B cell (primary cell): ENCODE measurements at regions not wholly inside any gene's neighbourhood (a gene's known extent, or its start where the extent isn't known, plus 50 kb on each side); places are given as distances from the start of the nearest gene placed in this dataset.

Source experiments
- ATAC-seq: fragments of 200-7000 bp; cut with Tn5 transposase; one replicate; pipeline ENCODE4 v1.10.0; 2021; ENCODE audit warnings: low read depth, mild to moderate bottlenecking, moderate number of reproducible peaks, moderate library complexity
- CTCF ChIA-PET: fragments of 350-600 bp; sonication (Branson Sonifier 250); formaldehyde crosslinking; loops from one replicate; lab custom pipeline; 2021; ENCODE audit warnings: antibody characterized with exemption, inconsistent platforms; lab: Charles Lee
- POLR2A ChIA-PET: fragments of 350-600 bp; sonication (Branson Sonifier 250); formaldehyde crosslinking; loops from one replicate; lab custom pipeline; 2021; ENCODE audit warnings: antibody characterized with exemption; lab: Charles Lee
- DNase-seq: peaks from one replicate; pipeline ENCODE4 v3.0.0; 2013
- H2AFZ ChIP-seq: 2 replicates; pipeline ENCODE4 v1.6.1; 2012; ENCODE audit warnings: mild to moderate bottlenecking, low read depth, low read length; ENCODE audit not compliant: insufficient read depth, poor library complexity, severe bottlenecking
- H3K27ac ChIP-seq, 2 donors: 1 replicate in 1 of 2; 2 replicates in 1 of 2; pipeline ENCODE4 v1.5.1; 2012 to 2013; ENCODE audit warnings: low read length in 2 of 2, mild to moderate bottlenecking in 2 of 2, moderate library complexity in 1 of 2
- H3K27me3 ChIP-seq, 4 experiments: fragments of 200-600 bp in 1 of 4; sonication (generic) in 1 of 4; replicated peaks in 1 of 4; 1 replicate in 2 of 4; 2 replicates in 2 of 4; pipeline versions ENCODE4 v1.6.1 to v1.7.0; 2013 to 2016; ENCODE audit warnings: low read length in 3 of 4, mild to moderate bottlenecking in 2 of 4, mixed read lengths in 1 of 4, moderate library complexity in 1 of 4; ENCODE audit not compliant: insufficient read depth in 4 of 4, control insufficient read depth in 3 of 4; ENCODE audit errors: control extremely low read depth in 1 of 4
- H3K36me3 ChIP-seq, 2 experiments: replicated peaks in 1 of 2; 1 replicate in 1 of 2; 2 replicates in 1 of 2; pipeline versions ENCODE4 v1.6.1 to v1.7.1; 2013; ENCODE audit warnings: low read length in 1 of 2; ENCODE audit not compliant: insufficient read depth in 2 of 2, control insufficient read depth in 1 of 2; ENCODE audit errors: control extremely low read depth in 1 of 2, extremely low read depth in 1 of 2
- H3K4me1 ChIP-seq, 2 donors: fragments of 200-600 bp in 1 of 2; sonication (generic) in 1 of 2; 1 replicate in 1 of 2; 2 replicates in 1 of 2; pipeline versions ENCODE4 v1.5.1 to v1.6.1; 2013 to 2017; ENCODE audit warnings: low read length in 2 of 2; ENCODE audit not compliant: control insufficient read depth in 2 of 2, insufficient read depth in 2 of 2
- H3K4me2 ChIP-seq: replicated peaks from 2 replicates; pipeline ENCODE3; 2012; ENCODE audit warnings: mild to moderate bottlenecking, low read depth, low read length; ENCODE audit not compliant: poor library complexity, severe bottlenecking
- H3K4me3 ChIP-seq, 5 experiments: fragments of 200-600 bp in 1 of 5; sonication (generic) in 1 of 5; 1 replicate in 3 of 5; 2 replicates in 2 of 5; pipeline versions ENCODE4 v1.5.1 to v1.7.0; 2011 to 2016; ENCODE audit warnings: low read length in 4 of 5, mild to moderate bottlenecking in 4 of 5, low read depth in 2 of 5, control low read depth in 1 of 5, moderate library complexity in 1 of 5; ENCODE audit not compliant: insufficient read depth in 1 of 5; ENCODE audit errors: control extremely low read depth in 1 of 5, extremely low read depth in 1 of 5
- H3K79me2 ChIP-seq: fragments of 200-600 bp; sonication (generic); one replicate; pipeline ENCODE4 v1.6.0; 2016; ENCODE audit warnings: low read length; ENCODE audit not compliant: control insufficient read depth, insufficient read depth
- H3K9ac ChIP-seq: fragments of 200-600 bp; sonication (generic); 2 replicates; pipeline ENCODE4 v1.6.1; 2017; ENCODE audit warnings: mild to moderate bottlenecking, low read length, moderate library complexity
- H3K9me3 ChIP-seq, 3 donors: one replicate each; pipeline versions ENCODE4 v1.6.1 to v1.7.1; 2013; ENCODE audit warnings: low read length in 2 of 3; ENCODE audit not compliant: control insufficient read depth in 2 of 3, insufficient read depth in 1 of 3; ENCODE audit errors: control extremely low read depth in 1 of 3
- H4K20me1 ChIP-seq: 2 replicates; pipeline ENCODE4 v1.6.0; 2012; ENCODE audit warnings: mild to moderate bottlenecking, low read length; ENCODE audit not compliant: insufficient read depth, control insufficient read depth, poor library complexity, severe bottlenecking
- H3K27ac Mint-ChIP-seq: one replicate; pipeline ENCODE4 v1.8.0; 2021; ENCODE audit warnings: mixed read lengths
- H3K27me3 Mint-ChIP-seq: one replicate; pipeline ENCODE4 v1.8.0; 2021; ENCODE audit warnings: mixed read lengths
- H3K4me1 Mint-ChIP-seq: one replicate; pipeline ENCODE4 v1.8.0; 2021; ENCODE audit warnings: mixed read lengths
- H3K4me3 Mint-ChIP-seq: one replicate; pipeline ENCODE4 v1.8.0; 2021; ENCODE audit warnings: mixed read lengths
- H3K9me3 Mint-ChIP-seq: one replicate; pipeline ENCODE4 v1.8.0; 2022; ENCODE audit warnings: mixed read lengths; ENCODE audit not compliant: insufficient read depth
- EZH2 ChIP-seq: IDR thresholded peaks from 2 replicates; pipeline ENCODE4 v1.6.1; 2012; ENCODE audit warnings: borderline replicate concordance, low read depth, mild to moderate bottlenecking, moderate library complexity, low read length; ENCODE audit not compliant: insufficient read depth, poor library complexity, severe bottlenecking
- WGBS: methylation state at CpG from one replicate; pipeline ENCODE4 v1.1.5; 2013; ENCODE audit warnings: missing lambda C conversion rate; ENCODE audit not compliant: insufficient coverage; 5-methylcytosine and 5-hydroxymethylcytosine counted together
- intact Hi-C: fragments of 100-400 bp; cut with micrococcal nuclease; formaldehyde crosslinking; loops from one replicate; pipeline ENCODE4 v1.10.0; 2022
- TF ChIP-seq, protein P1 (sequence below): fragments of 200-600 bp; IDR thresholded peaks from one replicate; pipeline ENCODE4 v1.8.0; 2022; ENCODE audit warnings: antibody characterized with exemption, mild to moderate bottlenecking

DNA sequence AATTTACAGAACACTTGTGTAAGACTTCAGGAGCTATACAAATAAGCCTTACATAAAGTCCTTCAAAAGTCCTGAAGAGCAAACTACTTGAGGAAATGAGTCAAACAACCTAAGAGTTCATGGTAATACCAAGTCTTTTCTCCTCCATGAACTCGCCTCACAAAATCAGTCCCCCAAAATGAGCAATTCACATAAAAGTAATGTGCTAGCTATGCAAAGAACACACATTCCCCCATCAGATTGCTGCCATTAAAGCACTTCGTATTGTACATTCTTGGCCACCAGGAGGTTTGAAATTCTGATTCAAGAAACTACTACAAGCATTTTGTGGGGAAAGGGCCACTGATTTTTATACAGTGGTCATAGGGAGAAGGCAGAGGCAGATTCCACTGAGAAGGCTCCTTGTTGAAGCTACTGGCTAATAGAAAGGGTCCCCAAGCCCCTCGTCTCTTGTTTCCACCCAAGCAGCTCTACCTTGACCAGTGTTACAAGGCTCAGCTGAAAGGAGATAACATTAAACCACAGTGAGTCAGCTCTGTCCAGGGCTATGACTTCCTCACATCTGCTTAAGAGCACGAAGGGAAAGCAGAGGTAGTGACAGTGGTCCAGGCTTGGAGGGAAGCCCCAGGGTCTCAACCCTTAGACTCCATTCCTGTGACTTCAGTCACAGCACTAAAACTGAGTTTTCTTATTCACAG lies 115.2 kb upstream of the CDK1 start:
- Histone ChIP-seq H3K9ac (no peak overlapping the region), H3K79me2 (no peaks in the 10 kb centered on the region), H3K27ac (no peak overlapping the region), H3K9me3 (peaks cover 0 to 2% (median 0%) of the 10 kb centered on the region in 3 donors), H3K27me3 (peaks cover 0 to 5% (median 2%) of the 10 kb centered on the region in 4 experiments), H3K4me1 (no peaks in the 10 kb centered on the region), H2AFZ (no peak overlapping the region), H3K36me3 (no peaks in the 10 kb centered on the region), H3K4me2 (no peak overlapping the region), H3K4me3 (no peak overlapping the region), H4K20me1 (no peaks in the 10 kb centered on the region)
- DNase-seq (no peak), ATAC-seq (no peak)
- POLR2A ChIA-PET = no interaction called here
- WGBS = 79% methylated on average over 2 of the region's 4 CpGs
- Mint-ChIP-seq H3K9me3 (no peaks in the 10 kb centered on the region), H3K27me3 (peaks cover 8% of the 10 kb centered on the region), H3K27ac (no peak overlapping the region), H3K4me1 (no peaks in the 10 kb centered on the region), H3K4me3 (no peak overlapping the region)
- TF ChIP-seq, protein P1, sequence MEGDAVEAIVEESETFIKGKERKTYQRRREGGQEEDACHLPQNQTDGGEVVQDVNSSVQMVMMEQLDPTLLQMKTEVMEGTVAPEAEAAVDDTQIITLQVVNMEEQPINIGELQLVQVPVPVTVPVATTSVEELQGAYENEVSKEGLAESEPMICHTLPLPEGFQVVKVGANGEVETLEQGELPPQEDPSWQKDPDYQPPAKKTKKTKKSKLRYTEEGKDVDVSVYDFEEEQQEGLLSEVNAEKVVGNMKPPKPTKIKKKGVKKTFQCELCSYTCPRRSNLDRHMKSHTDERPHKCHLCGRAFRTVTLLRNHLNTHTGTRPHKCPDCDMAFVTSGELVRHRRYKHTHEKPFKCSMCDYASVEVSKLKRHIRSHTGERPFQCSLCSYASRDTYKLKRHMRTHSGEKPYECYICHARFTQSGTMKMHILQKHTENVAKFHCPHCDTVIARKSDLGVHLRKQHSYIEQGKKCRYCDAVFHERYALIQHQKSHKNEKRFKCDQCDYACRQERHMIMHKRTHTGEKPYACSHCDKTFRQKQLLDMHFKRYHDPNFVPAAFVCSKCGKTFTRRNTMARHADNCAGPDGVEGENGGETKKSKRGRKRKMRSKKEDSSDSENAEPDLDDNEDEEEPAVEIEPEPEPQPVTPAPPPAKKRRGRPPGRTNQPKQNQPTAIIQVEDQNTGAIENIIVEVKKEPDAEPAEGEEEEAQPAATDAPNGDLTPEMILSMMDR = no peak
- TF ChIP-seq EZH2 = no peak
- intact Hi-C loops = no loop called here
- CTCF ChIA-PET = interaction anchor here (3.1 kb wide), 1 partner anchor 13 kb away, joined by 15 read pairs; no protein-coding TSS in a partner anchor

DNA sequence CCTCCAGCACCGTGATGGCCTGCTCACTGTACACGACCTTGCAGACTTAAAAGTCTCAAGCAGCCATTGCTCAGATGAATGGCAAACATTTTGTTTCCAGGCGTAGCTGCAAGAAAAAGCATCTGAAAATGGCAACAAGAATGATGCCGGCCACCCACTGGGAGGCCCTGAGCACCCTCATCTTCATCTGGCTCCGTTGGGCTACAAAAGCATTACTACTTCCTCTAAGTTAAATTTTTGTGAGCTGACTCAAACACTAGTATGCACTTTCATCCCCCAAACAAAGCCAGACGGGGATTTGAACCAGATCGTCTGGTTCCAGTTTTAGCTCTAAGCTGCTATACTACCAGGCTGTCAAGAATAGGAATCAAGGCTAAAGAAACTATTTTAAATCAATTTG lies 116.6 kb upstream of the CDK1 start:
- Histone ChIP-seq H3K36me3 (no peaks in the 10 kb centered on the region), H2AFZ (no peak overlapping the region), H3K27ac (no peak overlapping the region), H3K79me2 (no peaks in the 10 kb centered on the region), H3K4me3 (no peak overlapping the region), H3K9me3 (peaks cover 0 to 2% (median 0%) of the 10 kb centered on the region in 3 donors), H3K27me3 (peaks cover 0 to 5% (median 2%) of the 10 kb centered on the region in 4 experiments), H3K4me2 (no peak overlapping the region), H4K20me1 (no peaks in the 10 kb centered on the region), H3K9ac (no peak overlapping the region), H3K4me1 (no peaks in the 10 kb centered on the region)
- Mint-ChIP-seq H3K4me1 (no peaks in the 10 kb centered on the region), H3K27me3 (peaks cover 8% of the 10 kb centered on the region), H3K9me3 (no peaks in the 10 kb centered on the region), H3K4me3 (no peak overlapping the region), H3K27ac (no peak overlapping the region)
- TF ChIP-seq EZH2 = no peak
- TF ChIP-seq, protein P1 = no peak
- DNase-seq (no peak), ATAC-seq (no peak)
- ChIA-PET POLR2A (no interaction called here), CTCF (interaction anchor here (3.1 kb wide), 1 partner anchor 12 kb away, joined by 15 read pairs; no protein-coding TSS in a partner anchor)
- intact Hi-C loops = no loop called here
- 89% methylated on average over 5 of the region's 7 CpGs for WGBS
